K562 (cell line): ENCODE measurements at regions not wholly inside any gene's neighbourhood (a gene's known extent, or its start where the extent isn't known, plus 50 kb on each side); places are given as distances from the start of the nearest gene placed in this dataset.

Source experiments
- ATAC-seq: fragments of 200-7000 bp; cut with Tn5 transposase; 3 replicates; pipeline ENCODE4 v1.9.1; 2020; ENCODE audit warnings: moderate library complexity
- BruUV-seq: library from RNA; stranded (reverse); fragments of 400-500 nt; replicated peaks from 2 replicates; lab custom pipeline; 2021; lab: Mats Ljungman, UMichigan
- CTCF ChIA-PET: fragments of 300-600 bp; formaldehyde crosslinking; extraction: SDS; loops from one replicate; lab custom pipeline; 2021; ENCODE audit warnings: low intra/inter-chr PET ratio; lab: Yijun Ruan, JAX
- POLR2A ChIA-PET: fragments of 300-600, 350-650 bp; sonication (Branson Sonifier 250); formaldehyde crosslinking; extraction: SDS; loops from one replicate; lab custom pipeline; 2021; ENCODE audit warnings: antibody characterized with exemption, inconsistent platforms; lab: Yijun Ruan, JAX
- DNase-seq, 4 experiments: peaks; one replicate each; pipeline versions ENCODE4 v3.0.0 to v3.0.0-alpha.2; 2011 to 2018; ENCODE audit warnings: low spot score in 3 of 4, mixed read lengths in 3 of 4; ENCODE audit errors: extremely low read depth in 1 of 4
- FAIRE-seq: peaks from 2 replicates; lab custom pipeline; 2011; peaks lifted over from hg19 to GRCh38; lab: Jason Lieb, UNC
- H2AFZ ChIP-seq: 2 replicates; pipeline ENCODE4 v1.6.0; 2011; ENCODE audit warnings: low read depth, low read length, control low read depth, inconsistent platforms
- H3K27ac ChIP-seq: fragments of 200-600 bp; 3 replicates; pipeline ENCODE4 v1.8.0; 2011; ENCODE audit warnings: low read depth, mild to moderate bottlenecking, control low read depth, inconsistent platforms, low read length, moderate library complexity, mixed read lengths; ENCODE audit errors: extremely low read depth
- H3K27me3 ChIP-seq, 2 experiments: fragments of 300-600 bp in 1 of 2; 2 replicates in 1 of 2; 3 replicates in 1 of 2; pipeline versions ENCODE4 v1.6.0 to v1.8.0; 2011; ENCODE audit warnings: inconsistent platforms in 2 of 2, low read length in 2 of 2, mild to moderate bottlenecking in 1 of 2, mixed read lengths in 1 of 2, moderate library complexity in 1 of 2; ENCODE audit not compliant: control insufficient read depth in 2 of 2, insufficient read depth in 2 of 2
- H3K36me3 ChIP-seq: fragments of 300-600 bp; 3 replicates; pipeline ENCODE4 v1.8.0; 2011; ENCODE audit warnings: mild to moderate bottlenecking, low read length, inconsistent platforms; ENCODE audit not compliant: control insufficient read depth, insufficient read depth
- H3K4me1 ChIP-seq, 2 experiments: fragments of 200-600 bp in 1 of 2; replicated peaks in 1 of 2; 2 replicates in 1 of 2; 3 replicates in 1 of 2; pipeline versions ENCODE4 v1.5.1 to v1.8.0; 2011; ENCODE audit warnings: inconsistent platforms in 2 of 2, low read length in 2 of 2, mild to moderate bottlenecking in 1 of 2, mixed read lengths in 1 of 2, moderate library complexity in 1 of 2; ENCODE audit not compliant: control insufficient read depth in 2 of 2, insufficient read depth in 2 of 2
- H3K4me2 ChIP-seq: 2 replicates; pipeline ENCODE4 v1.6.1; 2011; ENCODE audit warnings: low read length, control low read depth, inconsistent platforms, mixed read lengths; ENCODE audit not compliant: insufficient read depth
- H3K4me3 ChIP-seq: fragments of 200-600 bp; sonication (generic), shearing (Covaris generic); 2 replicates; pipeline ENCODE4 v1.5.1; 2016; ENCODE audit warnings: control low read depth, inconsistent platforms
- H3K79me2 ChIP-seq: fragments of 200-600 bp; 3 replicates; pipeline ENCODE4 v1.8.0; 2011; ENCODE audit warnings: low read length, inconsistent platforms; ENCODE audit not compliant: control insufficient read depth, insufficient read depth
- H3K9ac ChIP-seq, 2 experiments: 2 replicates each; pipeline versions ENCODE4 v1.6.0 to v1.6.1; 2011; ENCODE audit warnings: low read depth in 2 of 2, low read length in 2 of 2, control low read depth in 1 of 2, inconsistent platforms in 1 of 2, mild to moderate bottlenecking in 1 of 2, mixed read lengths in 1 of 2; ENCODE audit not compliant: insufficient read depth in 1 of 2
- H3K9me1 ChIP-seq: one replicate; pipeline ENCODE4 v1.6.0; 2011; ENCODE audit warnings: inconsistent platforms, mild to moderate bottlenecking, low read length, moderate library complexity; ENCODE audit not compliant: control insufficient read depth, insufficient read depth
- H3K9me3 ChIP-seq: replicated peaks from 2 replicates; pipeline ENCODE4 v1.5.1; 2011; ENCODE audit warnings: low read depth, low read length, inconsistent platforms; ENCODE audit not compliant: control insufficient read depth, insufficient read depth
- H4K20me1 ChIP-seq: replicated peaks from 2 replicates; pipeline ENCODE4 v1.6.1; 2011; ENCODE audit warnings: low read length, inconsistent platforms, mixed read lengths; ENCODE audit not compliant: control insufficient read depth, insufficient read depth
- BDP1 ChIP-seq: IDR thresholded peaks from 3 replicates; pipeline ENCODE4 v1.6.1; 2011; ENCODE audit not compliant: insufficient read length, insufficient read depth
- CREB1 ChIP-seq, 2 experiments: sonication (generic) in 1 of 2; formaldehyde crosslinking in 1 of 2; IDR thresholded peaks; 2 replicates each; pipeline versions ENCODE4 v1.6.1 to v1.8.0; 2012 to 2022; ENCODE audit warnings: inconsistent platforms in 1 of 2, mild to moderate bottlenecking in 1 of 2, missing genetic modification reagents in 1 of 2, moderate library complexity in 1 of 2
- DPF2 ChIP-seq: fragments of 450-650 bp; IDR thresholded peaks from 2 replicates; pipeline ENCODE4 v1.6.1; 2016
- HINFP ChIP-seq: fragments of 450-650 bp; conservative IDR thresholded peaks from 2 replicates; pipeline ENCODE4 v1.6.1; 2016; ENCODE audit warnings: missing genetic modification characterization, low read depth, mild to moderate bottlenecking, control low read depth, missing compliant biosample characterization
- IRF9 ChIP-seq: fragments of 450-650 bp; IDR thresholded peaks from 2 replicates; pipeline ENCODE4 v1.6.1; 2016; ENCODE audit warnings: missing biosample characterization, missing genetic modification characterization
- KAT7 ChIP-seq: sonication (generic); formaldehyde crosslinking; IDR thresholded peaks from 2 replicates; pipeline ENCODE4 v1.8.0; 2022; ENCODE audit warnings: missing genetic modification reagents, mild to moderate bottlenecking, borderline replicate concordance
- KAT8 ChIP-seq: fragments of 450-650 bp; IDR thresholded peaks from 2 replicates; pipeline ENCODE4 v1.6.1; 2016; ENCODE audit warnings: low read depth, mild to moderate bottlenecking
- MXD1 ChIP-seq: fragments of 250-450 bp; sonication (Bioruptor Pico); IDR thresholded peaks from 2 replicates; pipeline ENCODE4 v1.8.0; 2021; ENCODE audit warnings: borderline replicate concordance, mild to moderate bottlenecking, moderate library complexity; ENCODE audit not compliant: poor library complexity, severe bottlenecking
- PHF8 ChIP-seq: fragments of 200-600 bp; sonication (generic); IDR thresholded peaks from 2 replicates; pipeline ENCODE4 v1.6.1; 2012; ENCODE audit warnings: mixed run types, mild to moderate bottlenecking, inconsistent platforms, low read length, moderate library complexity, borderline replicate concordance
- PTTG1 ChIP-seq: fragments of 450-650 bp; IDR thresholded peaks from 2 replicates; pipeline ENCODE4 v1.6.1; 2016; ENCODE audit warnings: low read depth, mild to moderate bottlenecking, missing genetic modification characterization, missing compliant biosample characterization
- RFX1 ChIP-seq: fragments of 450-650 bp; IDR thresholded peaks from 2 replicates; pipeline ENCODE4 v1.6.1; 2016; ENCODE audit warnings: mild to moderate bottlenecking, moderate library complexity
- TSC22D4 ChIP-seq: fragments of 450-650 bp; IDR thresholded peaks from 2 replicates; pipeline ENCODE4 v1.6.1; 2016; ENCODE audit warnings: missing genetic modification characterization, missing biosample characterization, control low read depth
- U2AF2 ChIP-seq: fragments of 200-400 bp; formaldehyde crosslinking; optimal IDR thresholded peaks from 2 replicates; pipeline ENCODE3; 2017; ENCODE audit warnings: low read depth, mild to moderate bottlenecking, low read length
- USF1 ChIP-seq: sonication (generic); formaldehyde crosslinking; IDR thresholded peaks from 2 replicates; pipeline ENCODE4 v1.9.0; 2022; ENCODE audit warnings: mild to moderate bottlenecking, missing genetic modification reagents
- WHSC1 ChIP-seq: IDR thresholded peaks from one replicate; pipeline ENCODE4 v1.6.1; 2012; ENCODE audit warnings: low read length, control low read depth, inconsistent platforms
- YY1 ChIP-seq, 3 experiments: IDR thresholded peaks; 2 replicates each; pipeline ENCODE4 v1.6.1; 2011; ENCODE audit warnings: low read length in 2 of 3, mild to moderate bottlenecking in 2 of 3, moderate library complexity in 2 of 3, borderline replicate concordance in 1 of 3, control low read depth in 1 of 3, low read depth in 1 of 3; ENCODE audit not compliant: insufficient read depth in 3 of 3, insufficient replicate concordance in 2 of 3, control insufficient read depth in 1 of 3, insufficient read length in 1 of 3; ENCODE audit errors: extremely low read depth in 1 of 3
- ZNF589 ChIP-seq: fragments of 200-800 bp; sonication (Bioruptor generic); IDR thresholded peaks from 2 replicates; pipeline ENCODE4 v1.6.1; 2016; ENCODE audit warnings: low read depth, missing genetic modification characterization, missing compliant biosample characterization
- WGBS: fragments of 100-300 bp; shearing (Covaris generic); methylation state at CpG from one replicate; pipeline ENCODE4 v1.1.6; 2016; ENCODE audit warnings: low coverage, mixed read lengths; ENCODE audit not compliant: insufficient coverage; ENCODE audit errors: missing lambda C conversion rate; 5-methylcytosine and 5-hydroxymethylcytosine counted together
- in situ Hi-C: fragments of 300-500 bp; cut with MboI; formaldehyde crosslinking; loops from 4 replicates; pipeline ENCODE4 v1.15.0; 2018; ENCODE audit warnings: inconsistent platforms, mixed read lengths
- intact Hi-C: fragments of 100-400 bp; cut with micrococcal nuclease; formaldehyde crosslinking; loops from 2 replicates; pipeline ENCODE4 v1.14.2; 2022

- FAIRE-seq (no peak), DNase-seq (no peak), ATAC-seq (no peak)
- in situ Hi-C loops (no loop called here), intact Hi-C loops (no loop called here)
- Histone ChIP-seq H3K9me1 (no peaks in the 10 kb centered on the region), H3K79me2 (no peaks in the 10 kb centered on the region), H3K4me1 (peaks cover 0 to 11% of the 10 kb centered on the region in 2 experiments; a peak in 1 of 5 replicates), H3K4me2 (no peak overlapping the region), H3K36me3 (no peaks in the 10 kb centered on the region), H3K4me3 (no peak overlapping the region), H4K20me1 (peaks cover 10% of the 10 kb centered on the region), H3K9me3 (no peaks in the 10 kb centered on the region), H2AFZ (no peak overlapping the region), H3K27me3 (peaks cover 87 to 100% of the 10 kb centered on the region in 2 experiments), H3K27ac (no peak overlapping the region), H3K9ac (no peak overlapping the region)
- POLR2A ChIA-PET: interaction anchor here (0.7 to 3.8 kb wide), 4 partner anchors 10 to 31 kb away, joined by 3 to 16 read pairs (median 4); no protein-coding TSS in a partner anchor
- CTCF ChIA-PET: no interaction called here
- 4% methylated on average over 28 of the region's 28 CpGs for WGBS
- BruUV-seq: no TSS peak
- no peak for TF ChIP-seq PTTG1 (tag)
- TF ChIP-seq RFX1: no peak
- no peak for TF ChIP-seq ZNF589 (CRISPR knock-in tag)
- no peak for TF ChIP-seq CREB1 (IDR thresholded peaks at IDR 0.05)
- TF ChIP-seq CREB1 (CRISPR knock-in tag; IDR thresholded peaks at IDR 0.05): no peak
- no peak for TF ChIP-seq KAT7
- no peak for TF ChIP-seq USF1 (CRISPR knock-in tag)
- TF ChIP-seq HINFP (tag): no peak
- no peak for TF ChIP-seq MXD1 (CRISPR knock-in tag)
- TF ChIP-seq BDP1: no peak
- TF ChIP-seq WHSC1: no peak
- no peak for TF ChIP-seq TSC22D4 (tag)
- no peak for TF ChIP-seq YY1 (IDR thresholded peaks at IDR 0.05; ENCODE audit: borderline replicate concordance in 1 of 3, control insufficient read depth in 1 of 3, extremely low read depth in 1 of 3, insufficient read depth in 3 of 3, insufficient read length in 1 of 3, insufficient replicate concordance in 2 of 3, low read depth in 1 of 3, low read length in 2 of 3)
- TF ChIP-seq KAT8: no peak
- no peak for TF ChIP-seq DPF2
- TF ChIP-seq PHF8: no peak
- TF ChIP-seq U2AF2: no peak
- no peak for TF ChIP-seq IRF9
Measured at GRCh38 chr7:155233311-155234157, 64.1 kb upstream of the INSIG1 start.
